Fibroblast of lung (primary cell): ENCODE measurements at regions not wholly inside any gene's neighbourhood (a gene's known extent, or its start where the extent isn't known, plus 50 kb on each side); places are given as distances from the start of the nearest gene placed in this dataset.

Experiments used
- CTCF ChIP-seq, 2 donors: IDR thresholded peaks in 1 of 2; conservative IDR thresholded peaks in 1 of 2; 1 replicate in 1 of 2; 2 replicates in 1 of 2; pipeline ENCODE4 v1.5.1; 2011 to 2012; ENCODE audit warnings: low read length in 2 of 2, control low read depth in 1 of 2, inconsistent platforms in 1 of 2, low read depth in 1 of 2, mild to moderate bottlenecking in 1 of 2
- EZH2 ChIP-seq: IDR thresholded peaks from 2 replicates; pipeline ENCODE4 v1.5.1; 2012; ENCODE audit warnings: low read length, control low read depth, mild to moderate bottlenecking; ENCODE audit errors: missing control alignments

DNA sequence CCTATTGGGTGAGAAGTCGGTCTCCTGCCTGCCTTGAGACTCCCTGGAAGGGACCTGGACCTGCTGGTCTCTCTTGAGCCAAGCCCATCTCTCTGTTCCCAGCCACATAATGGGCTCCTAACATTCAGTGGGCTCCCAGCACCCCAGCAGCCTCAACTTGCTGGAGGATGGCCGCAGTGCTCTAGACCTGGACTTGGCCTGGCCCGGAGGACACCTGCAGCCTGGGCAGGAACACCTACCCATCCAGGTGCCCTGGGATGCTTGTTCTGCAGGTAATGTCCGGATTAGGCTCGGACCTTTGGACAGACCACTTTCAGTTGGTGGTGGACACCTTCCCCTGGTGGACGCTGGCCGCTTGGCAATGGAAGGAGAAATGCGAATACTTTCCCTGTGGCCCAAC is 214.6 kb downstream of the URI1 start:
- TF ChIP-seq CTCF (conservative IDR thresholded peaks at IDR 0.05 in 1 of 2, IDR thresholded peaks at IDR 0.05 in 1 of 2; ENCODE audit: low read depth in 1 of 2, low read length in 2 of 2) (no peak), EZH2 (no peak)
